Fibroblast of mammary gland (primary cell): ENCODE measurements at regions not wholly inside any gene's neighbourhood (a gene's known extent, or its start where the extent isn't known, plus 50 kb on each side); places are given as distances from the start of the nearest gene placed in this dataset.

Experiments used
- DNase-seq: peaks from one replicate; pipeline ENCODE4 v3.0.0-alpha.2; 2010; ENCODE audit warnings: low read depth
- H3K4me3 ChIP-seq: 2 replicates; pipeline ENCODE4 v1.5.1; 2011; ENCODE audit warnings: low read depth, mild to moderate bottlenecking, low read length, moderate library complexity; ENCODE audit not compliant: control insufficient read depth
- TF ChIP-seq, protein P1 (sequence below): conservative IDR thresholded peaks from 2 replicates; pipeline ENCODE4 v1.5.1; 2011; ENCODE audit warnings: low read depth, low read length, inconsistent platforms; ENCODE audit not compliant: control insufficient read depth, insufficient read depth

DNA sequence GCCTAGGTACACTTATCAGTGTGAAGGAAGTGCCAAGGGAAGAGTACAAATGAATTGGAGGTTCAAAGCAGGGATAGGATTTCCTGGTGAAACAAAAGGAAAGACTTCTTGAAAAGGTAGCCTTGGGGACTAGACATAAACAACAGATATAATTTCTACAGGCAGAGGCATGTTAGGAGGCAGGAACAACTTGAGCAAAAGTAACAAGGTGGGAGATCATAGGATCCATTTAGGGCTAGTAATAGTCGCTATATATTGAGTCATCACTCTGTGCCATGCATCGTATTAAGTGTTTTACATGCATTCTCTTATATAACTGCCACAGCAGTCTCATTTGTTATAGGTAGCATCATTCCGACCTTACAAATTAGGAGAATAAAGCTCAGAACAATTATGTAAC, 98.3 kb upstream of the EOLA2 start:
- TF ChIP-seq, protein P1, sequence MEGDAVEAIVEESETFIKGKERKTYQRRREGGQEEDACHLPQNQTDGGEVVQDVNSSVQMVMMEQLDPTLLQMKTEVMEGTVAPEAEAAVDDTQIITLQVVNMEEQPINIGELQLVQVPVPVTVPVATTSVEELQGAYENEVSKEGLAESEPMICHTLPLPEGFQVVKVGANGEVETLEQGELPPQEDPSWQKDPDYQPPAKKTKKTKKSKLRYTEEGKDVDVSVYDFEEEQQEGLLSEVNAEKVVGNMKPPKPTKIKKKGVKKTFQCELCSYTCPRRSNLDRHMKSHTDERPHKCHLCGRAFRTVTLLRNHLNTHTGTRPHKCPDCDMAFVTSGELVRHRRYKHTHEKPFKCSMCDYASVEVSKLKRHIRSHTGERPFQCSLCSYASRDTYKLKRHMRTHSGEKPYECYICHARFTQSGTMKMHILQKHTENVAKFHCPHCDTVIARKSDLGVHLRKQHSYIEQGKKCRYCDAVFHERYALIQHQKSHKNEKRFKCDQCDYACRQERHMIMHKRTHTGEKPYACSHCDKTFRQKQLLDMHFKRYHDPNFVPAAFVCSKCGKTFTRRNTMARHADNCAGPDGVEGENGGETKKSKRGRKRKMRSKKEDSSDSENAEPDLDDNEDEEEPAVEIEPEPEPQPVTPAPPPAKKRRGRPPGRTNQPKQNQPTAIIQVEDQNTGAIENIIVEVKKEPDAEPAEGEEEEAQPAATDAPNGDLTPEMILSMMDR: no peak
- no peak overlapping the region for H3K4me3 ChIP-seq
- no peak for DNase-seq

DNA sequence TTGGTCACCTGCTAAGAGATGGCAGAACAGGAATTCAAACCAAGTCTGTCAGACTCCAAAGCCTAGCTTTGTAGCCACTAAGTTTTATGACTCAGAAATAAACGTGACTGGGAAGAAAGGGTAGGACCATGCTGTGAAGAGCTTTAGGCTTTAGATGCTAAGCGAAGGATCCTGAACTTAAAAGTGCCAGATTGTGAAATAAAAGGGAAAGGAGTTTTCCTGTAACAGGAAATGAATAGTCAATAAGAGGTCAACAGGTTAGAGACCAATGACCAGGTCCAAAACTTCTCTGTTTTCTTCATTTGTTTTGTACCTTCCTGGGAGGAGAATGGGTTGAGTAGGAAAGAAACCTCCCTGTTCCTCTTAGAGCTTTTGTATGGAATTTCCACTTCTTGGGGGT, 98.8 kb upstream of the EOLA2 start:
- TF ChIP-seq, protein P1: no peak
- H3K4me3 ChIP-seq: no peak overlapping the region
- peak; percentile 33 for DNase-seq

DNA sequence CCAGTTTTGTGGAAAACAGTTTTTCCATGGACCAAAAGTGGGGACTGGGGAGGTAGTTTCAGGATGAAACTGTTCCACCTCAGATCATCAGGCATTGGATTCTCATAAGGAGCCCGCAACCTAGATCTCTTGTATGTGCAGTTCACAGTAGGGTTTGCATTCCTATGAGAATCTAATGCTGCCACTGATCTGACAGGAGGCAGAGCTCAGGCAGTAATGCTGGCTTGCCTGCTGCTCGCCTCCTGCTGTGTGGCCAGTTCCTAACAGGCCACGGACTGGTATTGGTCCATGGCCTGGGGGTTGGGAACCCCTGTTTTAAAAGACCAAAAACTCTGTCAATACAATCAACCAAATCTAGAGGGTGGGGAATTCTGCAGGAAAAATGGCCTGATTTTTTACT, 100.0 kb upstream of the EOLA2 start:
- TF ChIP-seq, protein P1: no peak
- no peak for DNase-seq
- H3K4me3 ChIP-seq: no peak overlapping the region

DNA sequence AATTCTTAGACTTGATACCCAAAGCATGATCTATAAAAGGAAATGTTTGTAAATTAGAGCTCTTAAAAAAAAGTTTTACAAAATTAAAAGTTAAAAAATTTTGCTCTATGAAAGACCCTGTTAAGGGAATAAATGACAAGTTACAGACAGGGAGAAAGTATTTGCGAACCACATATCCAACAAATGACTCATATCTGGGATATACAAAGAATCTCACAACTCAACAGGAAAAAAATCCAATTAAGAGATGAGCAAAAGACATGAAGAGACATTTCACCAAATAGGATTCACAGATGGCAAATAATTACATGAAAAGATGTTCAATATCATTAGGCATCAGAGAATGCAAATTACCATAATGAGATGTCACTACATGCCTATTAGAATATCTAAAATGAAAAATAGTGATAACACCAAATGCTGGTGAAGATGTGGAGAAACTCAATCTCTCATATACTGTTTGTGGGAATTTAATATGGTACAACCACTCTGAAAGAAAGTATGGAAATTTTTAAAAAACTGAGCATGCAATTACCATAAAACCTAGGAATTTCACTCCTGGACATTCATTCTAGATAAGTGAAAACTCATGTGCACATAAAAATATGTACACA, 100.8 kb upstream of the EOLA2 start:
- peak; percentile 18 for DNase-seq
- TF ChIP-seq, protein P1: no peak
- H3K4me3 ChIP-seq: no peak overlapping the region

DNA sequence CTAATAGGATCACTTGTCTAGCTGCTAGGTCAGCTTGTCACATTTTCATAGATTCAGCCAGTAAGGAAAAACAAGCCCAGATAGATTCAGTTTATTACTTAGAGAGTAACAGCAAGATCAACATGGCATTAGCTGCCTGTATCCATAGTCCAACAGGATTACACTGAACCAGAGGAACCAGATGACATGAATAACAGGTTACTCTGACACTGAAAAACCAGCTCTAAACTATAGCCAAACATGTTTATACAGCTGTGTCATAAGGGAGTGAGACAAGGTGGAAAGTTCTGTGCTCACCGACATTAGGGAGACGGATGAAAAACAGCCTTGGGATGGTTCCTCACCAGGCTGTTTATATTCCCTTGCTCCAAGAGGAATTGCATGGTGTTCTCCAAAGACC, 102.9 kb upstream of the EOLA2 start:
- no peak for DNase-seq
- H3K4me3 ChIP-seq: no peak overlapping the region
- TF ChIP-seq, protein P1: no peak

DNA sequence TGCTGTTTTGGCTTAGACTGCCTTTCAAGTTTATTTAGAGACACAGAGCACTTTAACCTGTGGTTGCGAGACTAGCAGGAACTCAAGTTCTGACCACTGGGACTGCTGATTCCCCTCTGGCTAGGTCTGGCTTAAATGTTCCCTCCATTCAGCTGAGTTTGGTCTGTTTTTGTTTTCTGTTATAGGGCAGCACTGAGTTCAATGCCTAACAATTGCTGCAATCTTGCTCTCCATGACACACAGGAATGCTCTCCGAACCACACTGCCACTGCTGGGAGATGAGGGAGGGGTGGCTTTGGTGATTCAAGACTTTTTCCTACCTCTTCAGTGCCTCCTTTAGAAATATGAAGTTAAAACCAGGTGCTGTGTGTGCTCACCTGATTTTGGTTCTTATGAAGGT, 106.3 kb upstream of the EOLA2 start:
- no peak overlapping the region for H3K4me3 ChIP-seq
- TF ChIP-seq, protein P1: no peak
- DNase-seq: peak; percentile 7

DNA sequence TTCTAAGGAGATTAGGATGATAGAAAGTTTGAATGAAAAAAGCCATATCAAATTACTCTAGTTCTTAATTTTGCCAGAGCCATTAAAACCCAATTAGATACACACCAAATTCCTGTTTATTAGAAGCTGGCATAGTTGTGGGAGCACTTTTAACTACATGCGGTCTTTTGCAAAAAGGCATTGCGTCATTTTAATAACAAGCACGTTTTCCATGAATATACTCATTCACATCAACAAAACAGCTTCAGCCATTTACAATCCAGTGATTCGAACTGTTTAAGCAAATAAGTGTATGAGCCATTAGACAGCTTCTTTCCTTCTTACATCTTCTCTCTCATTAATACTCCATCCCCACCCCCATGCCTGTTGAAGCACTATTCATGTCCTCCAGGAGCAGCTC, 109.5 kb upstream of the EOLA2 start:
- H3K4me3 ChIP-seq: no peak overlapping the region
- DNase-seq: no peak
- TF ChIP-seq, protein P1: no peak
